KMS-11 (cell line): ENCODE measurements at regions not wholly inside any gene's neighbourhood (a gene's known extent, or its start where the extent isn't known, plus 50 kb on each side); places are given as distances from the start of the nearest gene placed in this dataset.
A peak's percentile ranks its signal among the peaks of the same experiment; 100 is the strongest.

Experiments used
- H2AFZ ChIP-seq: fragments of 200-600 bp; sonication (generic); 2 replicates; pipeline ENCODE4 v1.6.1; 2016; ENCODE audit warnings: antibody characterized with exemption, mixed run types, low read depth
- H3K27ac ChIP-seq: fragments of 200-600 bp; sonication (generic); 2 replicates; pipeline ENCODE4 v1.6.1; 2016; ENCODE audit warnings: mild to moderate bottlenecking, mixed run types
- H3K27me3 ChIP-seq: fragments of 200-600 bp; sonication (generic); 2 replicates; pipeline ENCODE4 v1.6.1; 2017; ENCODE audit warnings: mild to moderate bottlenecking, low read depth, mixed run types, moderate library complexity; ENCODE audit not compliant: insufficient read depth
- H3K36me3 ChIP-seq: fragments of 200-600 bp; sonication (generic); 2 replicates; pipeline ENCODE4 v1.6.1; 2017; ENCODE audit warnings: mild to moderate bottlenecking, mixed run types; ENCODE audit not compliant: insufficient read depth
- H3K4me1 ChIP-seq: fragments of 200-600 bp; sonication (generic); 2 replicates; pipeline ENCODE4 v1.6.1; 2016; ENCODE audit warnings: mild to moderate bottlenecking, low read depth, mixed run types; ENCODE audit not compliant: poor library complexity, severe bottlenecking
- H3K4me2 ChIP-seq: fragments of 200-600 bp; sonication (generic); 2 replicates; pipeline ENCODE4 v1.7.0; 2016; ENCODE audit warnings: mild to moderate bottlenecking, mixed run types
- H3K4me3 ChIP-seq: fragments of 200-600 bp; sonication (generic); IDR thresholded peaks from 2 replicates; pipeline ENCODE4 v1.6.1; 2017; ENCODE audit warnings: low read depth, low read length, mixed read lengths; ENCODE audit not compliant: insufficient read depth
- H3K79me2 ChIP-seq: fragments of 200-600 bp; sonication (generic); 2 replicates; pipeline ENCODE4 v1.6.1; 2016; ENCODE audit warnings: low read depth, mixed run types; ENCODE audit not compliant: insufficient read depth
- H3K9ac ChIP-seq: fragments of 200-600 bp; sonication (generic); 2 replicates; pipeline ENCODE4 v1.6.1; 2016; ENCODE audit warnings: mild to moderate bottlenecking, mixed run types
- H4K20me1 ChIP-seq: fragments of 200-600 bp; sonication (generic); 2 replicates; pipeline ENCODE4 v1.6.1; 2016; ENCODE audit warnings: mild to moderate bottlenecking, mixed run types; ENCODE audit not compliant: insufficient read depth
- TF ChIP-seq, protein P1 (sequence below): fragments of 200-600 bp; sonication (generic); conservative IDR thresholded peaks from 2 replicates; pipeline ENCODE4 v1.6.1; 2017; ENCODE audit warnings: low read depth, mild to moderate bottlenecking, antibody characterized with exemption, low read length, moderate library complexity, mixed read lengths

DNA sequence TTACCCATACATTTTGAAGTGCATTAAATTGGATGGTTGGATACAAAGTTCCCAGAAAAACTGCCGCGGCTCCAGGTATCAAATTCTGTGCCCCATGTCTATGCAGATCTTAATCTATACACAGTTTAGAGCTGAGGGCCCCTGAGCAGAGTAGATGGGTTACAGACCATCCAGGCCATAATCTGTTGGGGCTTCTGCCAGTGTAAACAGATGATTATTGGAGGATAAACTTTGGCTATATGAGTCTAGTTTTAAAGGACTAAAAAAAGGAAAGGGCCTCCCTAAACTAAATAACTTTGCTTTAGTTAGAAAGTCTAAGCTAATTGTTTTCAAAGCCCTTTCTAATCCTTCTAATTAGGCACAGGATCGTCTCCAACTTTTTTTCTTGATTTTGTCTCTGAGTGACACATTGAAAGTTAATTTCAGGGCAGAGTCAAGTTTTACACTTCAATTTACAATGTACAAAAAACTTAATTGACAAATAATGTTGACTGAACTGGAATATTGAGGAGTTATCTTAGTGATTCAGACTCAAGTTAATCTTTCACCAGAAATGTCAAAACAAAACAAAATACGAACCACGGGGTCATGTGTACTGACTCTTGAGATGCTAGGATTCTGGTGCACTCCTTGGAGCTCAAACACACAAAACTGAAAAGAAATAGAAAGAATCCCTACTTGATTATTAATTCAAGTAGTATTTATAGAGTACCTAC lies 133.9 kb upstream of the SCAF11 start:
- H3K4me3 ChIP-seq: no peak overlapping the region
- no peak overlapping the region for H3K4me2 ChIP-seq
- H3K4me1 ChIP-seq: peaks cover 5% of the 10 kb centered on the region
- no peak overlapping the region for H3K9ac ChIP-seq
- TF ChIP-seq, protein P1, sequence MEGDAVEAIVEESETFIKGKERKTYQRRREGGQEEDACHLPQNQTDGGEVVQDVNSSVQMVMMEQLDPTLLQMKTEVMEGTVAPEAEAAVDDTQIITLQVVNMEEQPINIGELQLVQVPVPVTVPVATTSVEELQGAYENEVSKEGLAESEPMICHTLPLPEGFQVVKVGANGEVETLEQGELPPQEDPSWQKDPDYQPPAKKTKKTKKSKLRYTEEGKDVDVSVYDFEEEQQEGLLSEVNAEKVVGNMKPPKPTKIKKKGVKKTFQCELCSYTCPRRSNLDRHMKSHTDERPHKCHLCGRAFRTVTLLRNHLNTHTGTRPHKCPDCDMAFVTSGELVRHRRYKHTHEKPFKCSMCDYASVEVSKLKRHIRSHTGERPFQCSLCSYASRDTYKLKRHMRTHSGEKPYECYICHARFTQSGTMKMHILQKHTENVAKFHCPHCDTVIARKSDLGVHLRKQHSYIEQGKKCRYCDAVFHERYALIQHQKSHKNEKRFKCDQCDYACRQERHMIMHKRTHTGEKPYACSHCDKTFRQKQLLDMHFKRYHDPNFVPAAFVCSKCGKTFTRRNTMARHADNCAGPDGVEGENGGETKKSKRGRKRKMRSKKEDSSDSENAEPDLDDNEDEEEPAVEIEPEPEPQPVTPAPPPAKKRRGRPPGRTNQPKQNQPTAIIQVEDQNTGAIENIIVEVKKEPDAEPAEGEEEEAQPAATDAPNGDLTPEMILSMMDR: no peak
- H3K27ac ChIP-seq: no peak overlapping the region
- no peaks in the 10 kb centered on the region for H3K27me3 ChIP-seq
- no peaks in the 10 kb centered on the region for H3K36me3 ChIP-seq
- H2AFZ ChIP-seq: no peak overlapping the region
- H3K79me2 ChIP-seq: no peaks in the 10 kb centered on the region
- H4K20me1 ChIP-seq: no peaks in the 10 kb centered on the region

DNA sequence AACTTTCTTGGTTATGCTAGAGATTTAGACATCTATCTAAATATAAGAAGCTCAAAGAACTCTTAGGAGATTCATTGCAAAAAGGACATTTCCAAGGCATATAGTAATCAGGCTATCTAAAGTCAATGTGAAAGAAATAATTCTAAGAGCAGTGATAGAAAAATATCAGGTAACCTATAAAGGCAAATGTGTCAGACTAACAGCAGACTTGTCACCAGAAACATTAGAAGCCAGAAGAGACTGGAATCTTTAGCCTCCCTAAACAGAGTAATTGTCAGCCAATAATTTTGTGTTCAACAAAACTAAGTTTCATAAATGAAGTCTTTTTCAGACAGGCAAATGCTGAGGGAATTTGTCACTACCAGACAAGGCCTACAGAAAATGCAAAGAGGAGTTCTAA lies 122.0 kb upstream of the SCAF11 start:
- Histone ChIP-seq H3K4me2 (no peak overlapping the region), H3K27ac (no peak overlapping the region), H3K4me3 (no peak overlapping the region), H3K4me1 (peaks cover 17% of the 10 kb centered on the region), H2AFZ (no peak overlapping the region), H3K79me2 (no peaks in the 10 kb centered on the region), H3K36me3 (no peaks in the 10 kb centered on the region), H3K27me3 (no peaks in the 10 kb centered on the region), H3K9ac (no peak overlapping the region), H4K20me1 (no peaks in the 10 kb centered on the region)
- TF ChIP-seq, protein P1: no peak

DNA sequence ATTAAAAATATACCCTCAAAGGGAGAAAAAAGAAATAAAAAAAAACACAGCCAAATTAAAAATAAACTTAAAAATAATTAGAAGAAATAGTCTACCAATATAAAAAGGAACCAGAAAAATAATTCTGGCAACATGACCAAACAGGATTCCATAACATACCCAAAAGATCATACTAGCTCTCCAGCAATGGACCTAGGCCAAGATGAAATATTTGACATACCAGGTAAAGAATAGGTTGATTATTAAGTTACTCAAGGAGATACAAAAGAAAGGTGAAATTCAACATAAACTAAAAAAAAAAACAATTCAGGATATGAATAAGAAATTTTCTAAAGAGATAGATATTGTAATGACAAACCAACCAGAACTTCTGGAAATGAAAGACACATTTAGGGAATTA lies 121.3 kb upstream of the SCAF11 start:
- H3K27me3 ChIP-seq: no peaks in the 10 kb centered on the region
- no peaks in the 10 kb centered on the region for H3K36me3 ChIP-seq
- no peaks in the 10 kb centered on the region for H4K20me1 ChIP-seq
- H2AFZ ChIP-seq: no peak overlapping the region
- H3K4me1 ChIP-seq: peaks cover 17% of the 10 kb centered on the region
- TF ChIP-seq, protein P1: no peak
- no peak overlapping the region for H3K27ac ChIP-seq
- H3K4me3 ChIP-seq: no peak overlapping the region
- no peaks in the 10 kb centered on the region for H3K79me2 ChIP-seq
- H3K4me2 ChIP-seq: no peak overlapping the region
- H3K9ac ChIP-seq: no peak overlapping the region

DNA sequence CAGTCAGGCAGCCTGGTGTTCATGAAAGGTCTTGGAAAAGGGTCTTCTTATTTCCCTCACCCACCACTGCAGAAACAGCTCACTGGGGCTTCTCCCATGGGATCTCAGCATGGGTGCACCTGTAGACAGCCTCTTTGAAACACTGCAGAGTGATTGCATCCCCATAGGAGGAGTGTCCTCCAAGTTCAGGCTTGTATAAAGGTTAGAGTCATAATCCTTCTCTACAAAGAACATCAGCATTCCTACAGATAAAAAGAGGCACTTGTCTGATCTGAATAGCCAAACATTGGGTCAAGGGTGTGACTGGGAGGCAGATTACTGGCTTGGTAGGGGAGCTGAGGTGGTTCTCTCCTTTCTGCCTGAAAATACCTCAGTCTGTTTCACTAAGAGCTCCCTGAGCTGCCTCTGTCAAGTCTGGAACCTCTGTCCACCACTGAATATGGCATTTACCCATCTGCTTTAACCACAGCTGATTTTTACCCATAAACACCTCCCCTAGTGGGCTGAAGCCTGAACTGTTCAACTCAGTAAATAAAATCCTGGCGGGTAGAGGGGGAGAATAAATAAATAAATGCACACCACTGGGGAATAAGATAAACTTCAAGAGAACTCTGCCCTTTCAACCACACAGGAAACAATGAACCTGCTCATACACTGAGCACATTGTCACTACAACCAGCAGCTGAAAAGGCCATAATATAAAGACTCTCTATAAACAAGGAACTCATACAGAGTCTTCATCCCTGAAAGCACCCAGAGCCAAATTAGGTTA lies 120.7 kb upstream of the SCAF11 start:
- Histone ChIP-seq H3K27me3 (no peaks in the 10 kb centered on the region), H3K36me3 (no peaks in the 10 kb centered on the region), H3K4me3 (no peak overlapping the region), H3K4me1 (peaks cover 17% of the 10 kb centered on the region), H3K79me2 (no peaks in the 10 kb centered on the region), H2AFZ (no peak overlapping the region), H3K27ac (no peak overlapping the region), H3K4me2 (no peak overlapping the region), H4K20me1 (no peaks in the 10 kb centered on the region), H3K9ac (no peak overlapping the region)
- TF ChIP-seq, protein P1: 0 out of 2 replicates have a peak, but pooled peaks have one; percentile 24
